OCI-LY1 (cell line): ENCODE measurements at regions not wholly inside any gene's neighbourhood (a gene's known extent, or its start where the extent isn't known, plus 50 kb on each side); places are given as distances from the start of the nearest gene placed in this dataset.

Experiments used
- EZH2 ChIP-seq: fragments of 200-600 bp; sonication (generic), shearing (Covaris generic); IDR thresholded peaks from 2 replicates; pipeline ENCODE4 v1.8.0; 2017; ENCODE audit warnings: borderline replicate concordance, mixed run types, mild to moderate bottlenecking, antibody characterized with exemption, low read length, moderate library complexity, mixed read lengths
- TF ChIP-seq, protein P1 (sequence below): fragments of 200-600 bp; sonication (generic), shearing (Covaris generic); IDR thresholded peaks from 2 replicates; pipeline ENCODE4 v1.5.1; 2017; ENCODE audit warnings: mild to moderate bottlenecking, antibody characterized with exemption, low read length, moderate library complexity, mixed read lengths

DNA sequence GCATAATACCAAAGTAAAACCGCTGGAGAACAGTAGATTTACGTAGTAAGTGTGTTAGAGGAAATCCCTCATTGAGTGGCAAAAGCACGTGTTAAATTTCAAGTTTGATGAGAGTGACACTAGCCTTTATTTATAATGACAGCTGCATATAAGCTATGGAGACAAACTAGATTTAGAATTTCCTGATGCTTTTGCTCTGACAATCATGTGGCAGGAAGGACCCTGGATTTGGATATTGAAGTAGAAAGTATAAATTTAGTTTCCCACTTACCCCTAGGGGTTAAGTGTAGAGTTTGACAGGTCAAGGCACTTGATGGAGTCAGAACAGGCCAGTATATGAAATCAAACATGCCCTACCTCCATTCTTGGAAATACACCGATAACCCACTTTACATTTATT, 983.1 kb downstream of the FLRT2 start:
- TF ChIP-seq, protein P1, sequence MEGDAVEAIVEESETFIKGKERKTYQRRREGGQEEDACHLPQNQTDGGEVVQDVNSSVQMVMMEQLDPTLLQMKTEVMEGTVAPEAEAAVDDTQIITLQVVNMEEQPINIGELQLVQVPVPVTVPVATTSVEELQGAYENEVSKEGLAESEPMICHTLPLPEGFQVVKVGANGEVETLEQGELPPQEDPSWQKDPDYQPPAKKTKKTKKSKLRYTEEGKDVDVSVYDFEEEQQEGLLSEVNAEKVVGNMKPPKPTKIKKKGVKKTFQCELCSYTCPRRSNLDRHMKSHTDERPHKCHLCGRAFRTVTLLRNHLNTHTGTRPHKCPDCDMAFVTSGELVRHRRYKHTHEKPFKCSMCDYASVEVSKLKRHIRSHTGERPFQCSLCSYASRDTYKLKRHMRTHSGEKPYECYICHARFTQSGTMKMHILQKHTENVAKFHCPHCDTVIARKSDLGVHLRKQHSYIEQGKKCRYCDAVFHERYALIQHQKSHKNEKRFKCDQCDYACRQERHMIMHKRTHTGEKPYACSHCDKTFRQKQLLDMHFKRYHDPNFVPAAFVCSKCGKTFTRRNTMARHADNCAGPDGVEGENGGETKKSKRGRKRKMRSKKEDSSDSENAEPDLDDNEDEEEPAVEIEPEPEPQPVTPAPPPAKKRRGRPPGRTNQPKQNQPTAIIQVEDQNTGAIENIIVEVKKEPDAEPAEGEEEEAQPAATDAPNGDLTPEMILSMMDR = no peak
- TF ChIP-seq EZH2 = no peak
